Stimulated activated naive CD8-positive, alpha-beta T cell treated with anti-CD3 and anti-CD28 coated beads, Interleukin-15, Interleukin-2, amounts not matched to agents 100 ng/mL and 50 ng/mL, for 24 hours (primary cell): ENCODE measurements at regions not wholly inside any gene's neighbourhood (a gene's known extent, or its start where the extent isn't known, plus 50 kb on each side); places are given as distances from the start of the nearest gene placed in this dataset.
"Not testable (repeated sequence)": the region's sequence is repeated elsewhere in the genome, so short reads cannot be mapped to it uniquely, and the experiment has no call there.

Experiments
- H3K27ac Mint-ChIP-seq: one replicate; pipeline ENCODE4 v1.8.0; 2021; ENCODE audit warnings: mild to moderate bottlenecking, mixed read lengths
- H3K27me3 Mint-ChIP-seq: one replicate; pipeline ENCODE4 v1.8.0; 2021; ENCODE audit warnings: mixed read lengths
- H3K36me3 Mint-ChIP-seq: one replicate; pipeline ENCODE4 v1.8.0; 2021; ENCODE audit warnings: low read depth, mixed read lengths
- H3K4me1 Mint-ChIP-seq: one replicate; pipeline ENCODE4 v1.8.0; 2021; ENCODE audit warnings: low read depth, mixed read lengths
- H3K4me3 Mint-ChIP-seq: one replicate; pipeline ENCODE4 v1.8.0; 2021; ENCODE audit warnings: mild to moderate bottlenecking, mixed read lengths
- H3K9me3 Mint-ChIP-seq: one replicate; pipeline ENCODE4 v1.8.0; 2021; ENCODE audit warnings: mixed read lengths

DNA sequence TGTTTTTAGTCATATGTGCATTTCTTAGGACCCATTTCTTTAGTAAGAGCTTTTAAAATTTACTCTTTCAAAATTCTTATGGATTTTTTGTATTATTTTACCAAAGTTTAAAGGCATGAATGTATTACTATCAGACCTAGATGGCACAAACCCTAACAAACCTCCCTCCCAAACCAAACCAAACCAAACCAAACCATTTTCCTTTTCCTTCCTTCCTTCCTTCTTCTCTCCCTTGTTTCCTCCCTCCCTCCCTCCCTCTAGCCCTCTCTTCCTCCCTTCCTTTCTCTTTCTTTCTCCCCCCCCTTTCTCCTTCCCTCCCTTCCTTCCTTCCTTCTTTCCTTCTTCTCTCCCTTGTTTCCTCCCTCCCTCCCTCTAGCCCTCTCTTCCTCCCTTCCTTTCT lies 1001.8 kb upstream of the CITED2 start:
- no peaks in the 10 kb centered on the region for H3K9me3 Mint-ChIP-seq
- H3K27me3 Mint-ChIP-seq, result no peaks in the 10 kb centered on the region
- no peak overlapping the region for H3K4me3 Mint-ChIP-seq
- no peaks in the 10 kb centered on the region for H3K36me3 Mint-ChIP-seq
- H3K4me1 Mint-ChIP-seq, result no peaks in the 10 kb centered on the region
- no peak overlapping the region for H3K27ac Mint-ChIP-seq

DNA sequence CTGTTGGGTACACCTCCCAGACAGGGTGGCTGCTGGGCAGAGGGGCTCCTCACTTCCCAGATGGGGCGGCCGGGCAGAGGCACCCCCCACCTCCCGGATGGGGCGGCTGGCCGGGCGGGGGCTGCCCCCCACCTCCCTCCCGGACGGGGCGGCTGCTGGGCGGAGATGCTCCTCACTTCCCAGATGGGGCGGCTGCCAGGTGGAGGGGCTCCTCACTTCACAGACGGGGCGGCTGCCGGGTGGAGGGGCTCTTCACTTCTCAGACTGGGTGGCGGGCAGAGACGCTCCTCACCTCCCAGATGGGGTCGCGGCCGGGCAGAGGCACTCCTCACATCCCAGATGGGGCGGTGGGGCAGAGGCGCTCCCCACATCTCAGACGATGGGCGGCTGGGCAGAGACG lies 999.3 kb upstream of the CITED2 start:
- not testable (repeated sequence) for H3K4me1 Mint-ChIP-seq

DNA sequence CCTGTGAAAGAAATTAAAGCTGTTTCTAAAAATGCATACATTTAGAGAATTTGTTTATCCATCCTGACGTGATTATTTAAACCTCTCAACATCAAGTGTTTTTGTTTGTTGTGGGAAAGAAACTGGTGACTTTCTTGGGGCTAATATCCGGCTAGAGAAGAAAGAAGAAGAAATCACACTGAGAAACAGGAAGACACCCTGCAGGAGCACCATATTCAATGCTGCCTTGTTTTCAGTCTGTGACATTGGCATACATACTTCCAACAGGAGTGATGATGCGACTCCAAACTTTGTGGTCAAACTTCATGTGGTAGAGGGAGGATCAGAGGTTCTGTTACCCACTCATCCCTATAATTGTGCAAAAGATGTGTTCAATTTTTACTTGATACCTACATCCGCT lies 997.6 kb upstream of the CITED2 start:
- H3K36me3 Mint-ChIP-seq, result no peaks in the 10 kb centered on the region
- no peak overlapping the region for H3K27ac Mint-ChIP-seq
- no peaks in the 10 kb centered on the region for H3K27me3 Mint-ChIP-seq
- H3K4me3 Mint-ChIP-seq, result no peak overlapping the region
- no peaks in the 10 kb centered on the region for H3K9me3 Mint-ChIP-seq
- H3K4me1 Mint-ChIP-seq, result no peaks in the 10 kb centered on the region

More for the DNA sequence above, 999.3 kb upstream of the CITED2 start:
- not testable (repeated sequence) for H3K27me3 Mint-ChIP-seq, H3K4me3 Mint-ChIP-seq, H3K9me3 Mint-ChIP-seq, H3K27ac Mint-ChIP-seq, H3K36me3 Mint-ChIP-seq

DNA sequence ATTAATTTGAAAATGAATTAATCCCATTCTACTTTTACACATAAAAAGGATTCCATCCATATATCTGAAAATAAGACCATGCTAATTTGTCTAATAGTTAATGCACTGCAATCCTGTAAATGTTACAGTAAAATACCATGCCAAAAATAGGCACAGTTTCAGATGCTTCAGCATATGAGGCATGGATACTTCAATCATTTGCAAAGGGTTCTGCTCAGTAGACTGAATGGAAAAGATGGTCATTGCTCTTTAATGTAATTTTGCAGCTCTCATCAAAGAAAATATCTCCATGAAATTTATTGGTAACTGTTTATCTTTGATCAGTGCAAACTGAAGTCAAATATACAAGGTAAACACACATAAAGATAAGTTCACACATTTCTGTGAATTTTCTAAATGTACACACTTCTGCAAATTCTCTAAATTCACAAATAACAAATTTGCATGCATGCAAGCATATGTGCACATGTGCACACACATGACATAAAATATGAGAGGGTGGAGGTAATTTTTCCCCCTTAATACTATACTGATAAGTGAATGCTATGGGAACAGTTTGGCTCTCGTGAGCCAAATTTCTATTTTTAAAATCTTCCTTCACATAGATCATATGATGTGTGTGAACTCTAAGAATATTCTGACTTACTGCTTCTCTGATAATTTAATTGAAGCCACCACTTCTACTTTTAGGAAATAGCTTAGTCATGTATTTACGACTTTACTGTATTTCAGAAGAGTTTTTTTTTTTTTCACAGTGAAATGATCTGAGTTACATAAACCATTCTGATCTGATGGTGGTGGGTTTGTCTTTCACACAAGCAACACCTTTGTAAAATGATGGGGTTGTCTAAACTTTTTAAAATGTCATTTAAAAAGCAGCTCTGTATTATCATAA lies 996.8 kb upstream of the CITED2 start:
- Mint-ChIP-seq H3K4me1 (no peaks in the 10 kb centered on the region), H3K9me3 (no peaks in the 10 kb centered on the region), H3K4me3 (no peak overlapping the region), H3K27me3 (no peaks in the 10 kb centered on the region), H3K36me3 (no peaks in the 10 kb centered on the region), H3K27ac (no peak overlapping the region)

DNA sequence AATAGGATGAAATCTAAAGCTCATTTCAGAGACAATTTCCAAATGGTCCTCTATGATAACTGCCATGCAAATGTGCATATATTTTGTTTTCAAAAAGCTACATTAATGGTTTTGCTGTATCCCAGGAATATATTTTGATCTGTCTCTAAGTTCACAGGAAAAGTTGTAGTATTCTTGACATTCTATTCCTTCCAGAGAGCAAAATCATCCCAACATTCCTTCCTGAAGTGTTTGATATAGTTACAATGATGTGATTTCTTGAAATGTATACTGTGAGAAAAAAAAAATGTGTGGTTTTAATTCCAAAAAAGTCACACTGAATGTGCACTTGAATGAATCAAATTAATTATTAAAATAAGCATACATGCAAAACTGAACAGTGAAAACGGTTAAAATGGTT lies 996.0 kb upstream of the CITED2 start:
- no peaks in the 10 kb centered on the region for H3K36me3 Mint-ChIP-seq
- H3K27ac Mint-ChIP-seq, result no peak overlapping the region
- no peaks in the 10 kb centered on the region for H3K9me3 Mint-ChIP-seq
- H3K27me3 Mint-ChIP-seq, result no peaks in the 10 kb centered on the region
- no peak overlapping the region for H3K4me3 Mint-ChIP-seq
- no peaks in the 10 kb centered on the region for H3K4me1 Mint-ChIP-seq

DNA sequence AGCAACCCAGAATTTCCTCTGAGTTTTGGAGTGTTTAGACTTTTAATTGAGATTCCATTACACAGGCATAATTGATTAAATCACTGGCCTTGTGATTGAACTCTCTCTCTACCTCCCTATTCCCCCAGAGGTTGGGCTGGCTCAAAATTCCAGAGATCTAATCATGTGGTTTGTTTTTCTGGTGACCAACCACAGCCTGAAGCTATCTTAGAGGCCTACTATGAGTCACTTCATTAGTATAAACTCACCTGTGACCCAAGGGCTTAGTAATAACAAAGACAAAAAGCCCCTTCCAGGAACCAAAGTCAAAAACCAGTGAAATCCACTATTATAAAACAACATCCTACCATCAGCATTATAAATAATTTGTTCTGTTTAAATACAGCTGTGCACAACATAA lies 992.5 kb upstream of the CITED2 start:
- H3K4me3 Mint-ChIP-seq, result no peak overlapping the region
- H3K27me3 Mint-ChIP-seq, result no peaks in the 10 kb centered on the region
- H3K36me3 Mint-ChIP-seq, result no peaks in the 10 kb centered on the region
- H3K9me3 Mint-ChIP-seq, result no peaks in the 10 kb centered on the region
- H3K4me1 Mint-ChIP-seq, result no peaks in the 10 kb centered on the region
- H3K27ac Mint-ChIP-seq, result no peak overlapping the region

DNA sequence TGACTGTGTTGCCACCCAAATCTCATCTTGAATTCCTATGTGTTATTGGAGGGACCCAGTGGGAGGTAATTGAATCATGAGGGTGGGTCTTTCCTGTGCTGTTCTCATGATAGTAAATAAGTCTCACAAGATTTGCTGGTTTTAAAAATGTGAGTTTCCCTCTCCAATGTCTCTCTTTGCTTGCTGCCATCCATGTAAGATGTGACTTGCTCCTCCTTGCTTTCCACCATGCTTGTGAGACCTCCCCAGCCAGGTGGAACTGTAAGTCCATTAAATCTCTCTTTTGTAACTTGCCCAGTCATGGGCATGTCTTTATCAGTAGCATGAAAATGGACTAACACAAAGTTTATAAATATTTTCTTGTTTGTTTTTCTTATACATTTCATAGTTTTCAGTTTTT lies 990.5 kb upstream of the CITED2 start:
- Mint-ChIP-seq H3K36me3 (no peaks in the 10 kb centered on the region), H3K4me3 (no peak overlapping the region), H3K27me3 (no peaks in the 10 kb centered on the region), H3K9me3 (no peaks in the 10 kb centered on the region), H3K27ac (no peak overlapping the region), H3K4me1 (no peaks in the 10 kb centered on the region)

DNA sequence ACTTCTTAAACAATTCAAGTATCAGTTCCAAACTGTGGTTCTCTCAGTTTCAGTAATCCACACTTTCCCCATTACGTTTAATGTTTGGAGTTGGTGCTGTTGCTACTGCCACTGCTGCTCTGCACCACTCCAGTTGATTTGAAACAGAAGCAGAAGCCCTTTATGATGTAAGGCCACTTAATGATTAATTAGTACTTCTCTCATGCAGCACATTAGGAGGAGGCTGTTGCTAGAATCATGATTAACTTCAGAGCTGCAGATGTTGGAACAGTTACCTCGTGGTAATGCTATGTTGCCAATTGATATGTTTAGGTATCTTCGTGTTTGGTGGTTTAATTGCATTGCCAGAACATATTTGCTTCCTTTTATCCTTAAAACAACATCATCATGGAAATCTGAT lies 986.2 kb upstream of the CITED2 start:
- Mint-ChIP-seq H3K27me3 (no peaks in the 10 kb centered on the region), H3K4me1 (no peaks in the 10 kb centered on the region), H3K9me3 (no peaks in the 10 kb centered on the region), H3K4me3 (no peak overlapping the region), H3K36me3 (no peaks in the 10 kb centered on the region), H3K27ac (no peak overlapping the region)

DNA sequence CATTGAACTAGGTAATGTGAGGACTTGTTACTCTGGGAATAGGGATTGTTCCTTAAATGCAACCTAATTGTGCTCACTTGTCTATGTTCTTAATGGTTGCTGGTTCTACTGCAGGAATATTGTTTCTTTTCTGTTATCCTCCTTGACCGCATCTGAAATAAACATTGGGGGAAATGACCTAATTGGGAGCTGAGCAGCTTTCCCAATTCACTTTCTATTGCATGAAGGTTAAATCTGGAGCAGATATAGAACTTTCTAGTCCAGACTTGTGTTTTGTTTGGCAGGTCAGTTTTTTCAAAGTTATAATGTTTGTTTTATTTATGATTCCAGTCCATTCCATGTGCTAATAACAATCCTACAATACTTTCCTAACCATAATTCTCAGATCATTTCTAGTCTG lies 981.0 kb upstream of the CITED2 start:
- Mint-ChIP-seq H3K27me3 (peaks cover 3% of the 10 kb centered on the region), H3K4me3 (no peak overlapping the region), H3K9me3 (no peaks in the 10 kb centered on the region), H3K4me1 (no peaks in the 10 kb centered on the region), H3K27ac (no peak overlapping the region), H3K36me3 (no peaks in the 10 kb centered on the region)

DNA sequence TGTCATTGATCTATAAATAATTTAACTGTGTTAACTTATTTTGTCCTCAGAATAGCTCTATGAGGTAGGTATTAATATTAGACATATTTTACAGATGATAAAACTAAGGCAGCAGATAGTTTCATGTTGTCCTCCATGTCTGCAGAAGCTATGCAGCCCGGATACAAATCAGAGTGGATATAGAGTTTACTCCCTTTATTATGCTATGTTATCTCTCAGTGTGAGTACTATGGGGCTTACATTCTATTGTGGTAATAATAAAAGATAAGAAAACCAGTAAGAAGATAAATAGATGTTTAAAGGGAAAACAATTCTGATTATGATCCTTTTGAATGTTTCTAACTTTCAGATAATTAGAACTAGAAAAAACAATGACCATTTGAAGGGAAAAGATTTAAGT lies 979.8 kb upstream of the CITED2 start:
- H3K9me3 Mint-ChIP-seq, result no peaks in the 10 kb centered on the region
- peaks cover 3% of the 10 kb centered on the region for H3K27me3 Mint-ChIP-seq
- no peaks in the 10 kb centered on the region for H3K4me1 Mint-ChIP-seq
- no peak overlapping the region for H3K4me3 Mint-ChIP-seq
- no peak overlapping the region for H3K27ac Mint-ChIP-seq
- no peaks in the 10 kb centered on the region for H3K36me3 Mint-ChIP-seq

DNA sequence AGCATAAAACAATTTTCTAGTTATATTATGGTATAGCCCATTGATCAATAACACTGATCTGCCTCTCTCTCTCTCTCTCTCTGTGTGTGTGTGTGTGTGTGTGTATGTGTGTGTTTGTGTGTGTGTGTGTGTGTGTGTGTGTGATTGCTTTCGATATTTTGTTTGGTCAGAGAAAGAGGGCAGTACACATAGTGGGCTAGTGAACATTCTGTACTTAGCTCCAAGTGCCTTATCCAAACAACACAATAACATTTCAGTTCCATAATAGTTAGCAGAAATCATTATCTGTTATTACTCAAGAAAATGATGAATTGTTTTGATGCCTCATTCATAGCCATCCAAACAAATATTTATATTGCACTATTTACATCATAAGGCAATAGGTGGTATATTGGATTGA lies 979.1 kb upstream of the CITED2 start:
- Mint-ChIP-seq H3K27me3 (peaks cover 3% of the 10 kb centered on the region), H3K36me3 (no peaks in the 10 kb centered on the region), H3K4me3 (no peak overlapping the region), H3K4me1 (no peaks in the 10 kb centered on the region), H3K27ac (no peak overlapping the region), H3K9me3 (no peaks in the 10 kb centered on the region)

DNA sequence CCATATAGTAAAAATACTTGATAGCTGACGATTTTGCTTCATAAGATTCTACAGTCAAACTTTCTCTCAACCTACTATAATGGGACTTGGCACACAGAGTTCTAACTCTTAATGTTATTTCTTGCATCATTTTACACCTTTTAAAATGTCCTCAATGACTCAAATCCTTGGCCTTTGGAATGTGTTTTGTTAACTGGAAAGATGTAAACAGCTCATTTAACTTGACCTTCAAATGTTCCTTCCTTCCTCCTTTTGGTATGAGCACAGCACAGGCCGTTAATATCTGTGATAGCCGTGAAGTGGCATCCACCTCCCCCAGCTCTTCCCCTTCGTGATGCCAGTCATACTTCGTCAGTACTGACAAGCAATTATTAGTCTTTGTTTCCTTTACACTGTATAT lies 972.0 kb upstream of the CITED2 start:
- H3K4me3 Mint-ChIP-seq, result no peak overlapping the region
- no peaks in the 10 kb centered on the region for H3K4me1 Mint-ChIP-seq
- peaks cover 9% of the 10 kb centered on the region for H3K27me3 Mint-ChIP-seq
- no peaks in the 10 kb centered on the region for H3K36me3 Mint-ChIP-seq
- H3K27ac Mint-ChIP-seq, result no peak overlapping the region
- peaks cover 3% of the 10 kb centered on the region for H3K9me3 Mint-ChIP-seq

DNA sequence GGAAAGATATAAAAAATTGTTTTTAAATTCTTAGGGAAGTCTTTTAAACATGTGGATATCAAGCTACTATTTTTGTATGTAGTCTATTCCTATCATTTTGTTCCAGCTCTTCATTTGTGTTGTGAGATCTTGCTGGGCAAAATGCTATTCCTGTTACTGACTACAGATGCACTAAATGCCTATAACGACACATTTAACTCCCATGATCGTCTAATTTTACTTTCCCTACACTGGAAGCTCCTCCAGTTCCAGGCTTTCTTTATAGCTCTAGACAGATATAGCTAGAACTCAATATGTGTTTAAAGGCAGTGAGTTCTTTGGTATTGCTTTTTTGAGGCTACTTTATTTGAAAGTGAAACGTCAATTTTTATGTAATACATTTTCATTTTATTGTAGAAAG lies 971.5 kb upstream of the CITED2 start:
- no peak overlapping the region for H3K4me3 Mint-ChIP-seq
- no peaks in the 10 kb centered on the region for H3K36me3 Mint-ChIP-seq
- peaks cover 5% of the 10 kb centered on the region for H3K9me3 Mint-ChIP-seq
- H3K27ac Mint-ChIP-seq, result no peak overlapping the region
- H3K27me3 Mint-ChIP-seq, result peaks cover 11% of the 10 kb centered on the region
- H3K4me1 Mint-ChIP-seq, result no peaks in the 10 kb centered on the region

DNA sequence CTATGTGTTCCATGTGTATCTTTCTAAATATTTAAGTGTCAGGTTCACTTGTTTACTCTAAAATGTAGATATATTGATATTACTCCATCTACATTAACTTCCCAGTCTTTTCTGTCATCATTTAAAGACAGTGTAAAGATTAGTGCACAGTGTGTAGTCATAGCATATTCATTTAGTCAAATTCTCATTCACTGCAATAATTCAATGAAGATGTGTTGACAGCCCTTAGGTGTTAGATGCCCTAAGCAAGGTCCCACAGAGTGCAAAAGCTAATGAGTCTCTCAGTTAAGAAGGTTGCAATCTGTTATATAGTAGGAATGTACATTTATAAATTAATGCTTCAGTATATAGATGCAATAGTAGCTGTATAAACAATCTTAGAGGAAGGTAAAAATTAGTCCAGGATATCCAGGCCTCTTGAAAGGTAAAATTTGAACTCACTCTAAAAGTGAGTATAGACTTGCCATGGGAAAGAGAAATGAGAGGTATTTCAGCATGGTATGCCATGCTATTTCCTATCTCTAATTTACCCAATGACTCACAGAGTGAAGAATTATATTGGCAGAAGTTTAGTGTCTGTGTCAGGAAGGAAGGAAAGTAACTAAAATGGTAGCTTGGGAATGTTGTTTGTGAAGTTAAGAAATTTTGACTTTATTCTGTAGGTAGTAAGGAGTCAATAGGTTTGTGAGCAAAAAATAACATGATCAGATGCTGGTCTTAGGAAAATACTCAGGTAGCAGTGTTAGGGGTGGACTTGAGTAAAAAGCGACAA lies 969.9 kb upstream of the CITED2 start:
- Mint-ChIP-seq H3K36me3 (no peaks in the 10 kb centered on the region), H3K4me1 (no peaks in the 10 kb centered on the region), H3K27ac (no peak overlapping the region), H3K9me3 (peaks cover 5% of the 10 kb centered on the region), H3K27me3 (peaks cover 11% of the 10 kb centered on the region), H3K4me3 (no peak overlapping the region)

DNA sequence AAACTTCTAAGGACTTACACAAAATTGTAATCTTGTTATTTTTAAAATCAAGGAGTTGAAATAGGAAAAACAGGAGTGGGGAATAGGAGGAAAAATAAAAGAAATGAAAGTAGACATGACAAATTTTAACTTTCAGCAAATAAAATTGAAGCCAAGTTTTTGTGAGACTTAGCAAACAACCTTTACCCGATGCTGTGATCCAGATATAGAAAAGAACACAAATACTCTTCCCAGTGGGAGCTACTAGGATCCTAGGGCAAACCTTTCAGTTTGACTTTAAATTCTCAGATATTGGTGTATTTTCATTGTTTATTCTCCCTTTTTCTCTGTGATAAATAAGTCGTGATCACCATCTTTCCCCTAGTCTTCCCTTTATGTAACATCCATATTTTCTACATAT lies 968.7 kb upstream of the CITED2 start:
- no peaks in the 10 kb centered on the region for H3K4me1 Mint-ChIP-seq
- no peak overlapping the region for H3K27ac Mint-ChIP-seq
- H3K4me3 Mint-ChIP-seq, result no peak overlapping the region
- H3K27me3 Mint-ChIP-seq, result peaks cover 11% of the 10 kb centered on the region
- no peaks in the 10 kb centered on the region for H3K36me3 Mint-ChIP-seq
- peaks cover 9% of the 10 kb centered on the region for H3K9me3 Mint-ChIP-seq
